GM19463 (cell line): ENCODE measurements at regions not wholly inside any gene's neighbourhood (a gene's known extent, or its start where the extent isn't known, plus 50 kb on each side); places are given as distances from the start of the nearest gene placed in this dataset.

Source experiments
- ATAC-seq: cut with Tn5 transposase; IDR thresholded peaks from one replicate; pipeline ENCODE4 v1.9.1; 2021; ENCODE audit warnings: mild to moderate bottlenecking, moderate library complexity; ENCODE audit not compliant: unreplicated experiment

DNA sequence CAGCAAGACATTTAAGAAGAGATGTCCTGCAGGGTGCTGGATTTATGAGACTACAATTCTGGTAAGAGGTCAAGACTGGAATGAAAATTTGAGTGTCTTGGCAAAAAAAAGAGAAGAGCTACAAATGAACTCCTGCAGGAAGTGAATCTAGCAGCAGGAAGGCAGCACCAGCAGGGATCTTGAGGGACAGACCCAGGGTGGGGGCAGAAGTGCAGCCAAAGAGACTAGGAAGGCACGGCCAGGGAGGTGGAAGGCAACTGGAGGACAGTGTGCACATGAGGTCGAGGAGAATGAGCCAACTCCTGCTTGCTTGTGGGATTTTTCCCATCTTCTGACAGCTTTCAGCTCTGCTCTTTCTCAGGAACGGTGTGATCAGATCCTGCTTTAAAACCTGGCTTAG is 263.2 kb downstream of the BUD13 start:
- no peak for ATAC-seq

DNA sequence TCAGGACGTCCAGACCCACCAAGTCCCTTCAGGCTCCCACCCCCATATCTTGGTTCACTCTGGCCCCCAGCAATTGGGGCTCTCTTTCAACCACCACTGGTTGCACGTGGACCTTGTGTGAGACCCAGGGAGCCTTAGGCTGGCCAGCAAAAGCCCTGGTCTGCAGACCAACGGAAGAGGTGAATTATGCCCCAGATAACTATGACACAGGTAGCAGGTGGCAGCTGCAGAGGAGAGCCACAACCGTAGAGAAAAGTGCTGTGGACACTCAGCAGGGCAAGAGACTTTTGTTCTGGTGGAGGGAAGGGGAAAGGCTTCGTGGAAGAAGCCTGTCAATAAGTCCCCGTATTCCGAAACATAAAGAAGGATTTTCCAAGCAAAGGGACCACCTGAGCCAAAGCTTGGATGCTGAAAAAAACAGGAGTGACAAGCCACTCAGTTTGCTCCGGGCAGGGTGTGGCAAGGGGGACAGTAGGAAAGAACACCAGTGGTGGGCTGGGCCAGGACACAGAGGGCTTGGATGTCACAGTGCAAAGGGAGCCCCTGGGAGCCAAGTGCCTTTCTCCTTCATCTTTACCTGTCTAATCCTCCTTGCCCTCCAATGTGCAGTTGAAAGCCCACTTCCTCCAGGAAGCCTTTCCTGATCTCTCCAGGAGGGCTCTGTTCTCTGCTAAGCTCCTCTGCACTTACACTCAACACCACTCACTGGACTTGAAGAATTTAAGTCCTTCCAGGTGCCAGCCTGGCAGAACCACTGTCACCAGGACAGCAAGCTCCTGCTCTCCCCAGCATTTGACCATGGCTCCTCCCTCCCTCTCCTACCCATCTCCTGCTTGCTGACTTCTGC is 264.7 kb downstream of the BUD13 start:
- no peak for ATAC-seq

DNA sequence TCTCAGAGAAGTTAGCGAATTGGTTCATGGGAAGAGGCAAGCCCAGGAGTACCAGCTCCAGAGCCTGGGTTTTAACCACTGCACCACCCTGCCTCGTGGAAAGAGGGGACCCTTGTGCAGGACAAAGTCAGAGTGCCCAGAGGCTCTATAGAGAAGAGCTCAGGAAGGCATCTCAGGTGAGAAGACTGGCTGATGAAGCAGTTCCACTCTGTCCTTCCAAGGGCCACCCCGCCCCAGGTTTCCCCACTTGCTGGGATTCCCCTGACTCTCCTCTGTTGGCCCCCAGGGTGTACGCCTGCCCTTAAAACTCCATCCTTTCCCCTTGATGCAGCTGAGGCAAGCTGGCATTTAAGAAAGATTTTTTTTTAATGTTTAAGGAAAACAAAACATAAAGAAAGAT is 265.8 kb downstream of the BUD13 start:
- no peak for ATAC-seq

DNA sequence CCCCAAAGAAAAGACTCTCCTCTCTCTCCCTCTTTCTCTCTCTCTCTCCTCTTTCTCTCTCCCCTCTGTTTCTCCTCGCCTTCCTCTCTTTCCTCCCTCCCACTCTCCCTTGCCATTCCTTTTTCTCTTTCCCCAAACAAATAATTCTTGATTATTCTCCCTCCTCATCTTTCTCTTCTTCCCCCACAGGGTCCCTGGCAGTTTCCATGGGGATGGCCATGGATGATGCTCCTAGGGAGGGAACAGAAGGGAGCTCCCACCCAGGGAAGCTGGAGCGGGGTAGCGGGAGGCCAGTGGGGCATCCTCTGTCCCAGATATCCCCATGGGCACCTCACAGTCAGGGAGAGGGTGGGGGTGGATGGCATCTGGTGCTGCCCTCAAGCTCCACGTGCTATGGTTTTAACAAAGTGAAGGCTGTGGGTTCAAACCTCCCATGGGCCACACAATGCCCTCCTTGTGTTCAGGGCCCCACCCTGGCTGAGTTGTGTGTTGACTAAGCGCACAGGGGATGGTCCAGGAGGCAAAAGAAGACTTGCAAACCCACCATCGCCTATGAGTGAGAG is 266.4 kb downstream of the BUD13 start:
- ATAC-seq = no peak

DNA sequence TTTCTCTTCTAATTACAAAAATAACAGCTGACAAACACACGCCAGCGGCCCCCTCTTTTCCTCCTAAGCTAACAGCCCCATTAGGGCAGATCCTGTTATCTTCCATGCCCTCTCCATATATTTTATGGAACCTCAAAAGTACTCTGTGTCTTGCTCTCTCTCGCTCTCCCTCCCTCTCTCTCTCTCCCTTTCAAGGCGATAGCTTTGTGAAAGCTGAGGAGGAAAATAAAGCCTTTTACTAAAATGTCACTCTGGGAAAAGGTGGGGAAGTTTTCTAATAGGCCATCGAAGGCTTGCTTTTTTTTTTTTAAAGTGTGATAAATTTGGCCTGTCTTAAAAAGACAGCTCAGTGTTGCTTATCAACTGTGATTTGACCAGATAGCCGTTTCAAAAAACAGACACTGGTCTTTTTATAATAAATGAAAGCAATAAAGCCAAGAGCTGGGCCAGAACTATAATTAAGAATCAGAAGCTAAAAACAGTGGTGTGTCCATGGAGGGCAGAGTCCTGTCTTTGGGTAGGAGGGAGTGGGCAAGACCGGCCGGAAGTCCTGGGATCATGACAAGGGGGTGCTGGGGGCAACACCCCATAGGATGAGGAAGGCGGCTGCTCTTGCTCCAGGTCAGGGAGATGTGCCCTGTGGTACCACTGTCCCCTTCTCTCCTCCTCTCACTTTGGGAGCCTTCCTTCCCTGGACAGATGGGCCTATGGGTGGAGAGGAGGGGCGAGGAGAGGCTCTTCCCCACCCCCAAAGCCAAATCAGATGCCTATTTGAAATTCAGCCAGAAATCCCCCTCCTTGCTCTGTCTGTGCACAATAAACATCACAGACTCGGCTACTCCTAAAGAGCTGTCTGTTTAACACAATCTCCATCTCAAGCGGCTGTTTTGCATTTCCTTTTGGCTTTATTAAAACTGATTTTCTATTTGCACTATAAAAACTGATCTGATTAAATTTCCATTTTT is 267.2 kb downstream of the BUD13 start:
- ATAC-seq = no peak

DNA sequence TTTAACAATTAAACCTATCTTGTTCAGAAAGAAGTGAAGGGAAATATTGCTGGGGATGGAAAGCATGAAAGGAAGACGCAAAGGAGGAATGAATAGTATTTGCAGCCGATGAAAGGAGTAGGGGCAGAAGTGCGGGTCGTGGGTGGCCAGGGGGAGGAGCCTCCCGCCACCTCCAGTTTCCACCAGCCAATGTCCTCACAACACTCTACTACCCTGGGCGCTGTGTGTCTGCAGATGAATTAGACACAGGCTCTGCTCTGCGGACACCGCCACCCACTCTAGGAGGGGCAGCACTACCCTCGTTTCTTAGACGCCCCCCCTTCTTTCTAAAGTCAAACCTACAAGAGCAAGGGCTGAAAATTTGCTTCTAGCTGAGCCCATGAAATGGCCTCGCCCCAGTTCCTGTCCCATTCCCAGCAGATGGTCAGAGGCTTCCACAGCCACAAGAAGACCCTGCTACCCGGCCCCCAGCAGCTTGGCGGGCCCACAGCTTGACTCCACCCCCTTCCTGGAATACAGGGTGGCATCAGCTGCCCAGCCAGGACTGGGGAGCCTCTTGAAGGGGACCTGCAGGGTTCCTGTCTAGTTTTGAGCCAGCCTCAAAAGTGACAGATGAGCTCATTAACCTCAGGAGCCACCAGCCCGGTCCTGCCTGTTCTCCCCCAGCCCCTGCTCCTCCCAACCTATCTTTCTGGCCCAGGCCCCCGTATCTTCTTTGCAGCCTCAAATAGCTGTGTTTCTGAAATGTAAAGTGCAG is 268.1 kb downstream of the BUD13 start:
- ATAC-seq = no peak

DNA sequence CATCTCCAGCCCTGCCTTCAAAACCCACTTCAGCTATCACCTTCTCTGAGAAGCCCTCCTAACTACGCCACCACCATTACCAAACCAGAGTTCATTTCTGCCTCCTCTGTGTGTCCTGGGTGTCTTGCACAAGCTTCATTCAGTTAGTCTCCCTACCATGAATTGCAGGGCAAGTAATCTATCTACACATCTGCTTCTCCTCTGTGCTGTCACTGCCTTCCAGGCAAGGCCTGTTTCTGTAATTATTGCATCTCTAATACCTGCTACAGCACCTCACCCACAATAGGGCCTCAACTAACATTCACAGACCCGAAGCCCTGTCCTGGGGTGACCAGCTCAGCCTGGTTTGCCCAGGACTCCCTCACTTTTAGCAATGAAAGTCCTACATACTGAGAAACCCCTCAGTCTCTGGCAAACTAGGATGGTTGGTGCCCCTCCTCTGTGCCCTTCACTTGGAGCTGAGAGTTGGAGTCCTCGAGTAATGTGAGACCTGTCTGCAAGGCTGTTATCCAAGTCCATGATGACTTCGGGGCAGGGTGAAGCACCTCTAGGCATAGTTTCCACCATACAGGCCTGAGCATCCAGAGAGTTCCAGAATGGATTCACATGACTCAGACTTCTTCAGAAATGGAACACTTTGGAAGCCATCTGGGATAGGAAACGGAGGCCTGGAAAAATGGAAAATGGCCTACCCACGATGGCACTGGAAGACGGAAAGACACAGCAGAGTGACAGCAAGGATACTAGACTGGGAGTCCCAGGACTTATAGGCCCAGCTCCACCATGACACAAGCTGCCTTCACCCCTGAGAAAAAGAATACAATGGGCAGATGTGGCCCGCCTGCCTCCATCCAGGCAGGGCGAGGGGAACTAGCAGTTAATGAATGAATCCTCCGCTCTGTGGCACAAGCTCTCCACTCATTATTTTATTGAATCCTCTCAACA is 269.3 kb downstream of the BUD13 start:
- ATAC-seq = no peak

DNA sequence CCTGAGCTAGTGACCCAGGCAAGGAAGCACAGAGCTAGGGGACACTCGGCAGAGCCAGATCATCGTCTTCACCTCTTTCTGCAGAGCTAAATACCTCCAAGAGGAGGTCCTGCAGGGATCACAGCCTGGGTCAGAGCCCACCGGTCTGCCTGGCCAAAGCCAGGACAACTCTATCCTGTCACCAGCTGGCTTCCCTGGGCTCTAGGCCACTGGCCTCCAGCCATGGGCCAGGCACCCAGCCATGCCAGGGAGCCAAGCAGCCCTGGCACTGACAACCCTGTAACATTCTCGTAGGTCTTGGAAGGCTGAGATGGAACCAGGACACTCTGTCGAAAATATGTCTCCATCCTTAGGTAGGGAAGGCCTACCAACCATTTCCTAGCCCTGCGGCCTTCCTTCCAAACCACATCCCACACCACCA is 270.1 kb downstream of the BUD13 start:
- no peak for ATAC-seq

DNA sequence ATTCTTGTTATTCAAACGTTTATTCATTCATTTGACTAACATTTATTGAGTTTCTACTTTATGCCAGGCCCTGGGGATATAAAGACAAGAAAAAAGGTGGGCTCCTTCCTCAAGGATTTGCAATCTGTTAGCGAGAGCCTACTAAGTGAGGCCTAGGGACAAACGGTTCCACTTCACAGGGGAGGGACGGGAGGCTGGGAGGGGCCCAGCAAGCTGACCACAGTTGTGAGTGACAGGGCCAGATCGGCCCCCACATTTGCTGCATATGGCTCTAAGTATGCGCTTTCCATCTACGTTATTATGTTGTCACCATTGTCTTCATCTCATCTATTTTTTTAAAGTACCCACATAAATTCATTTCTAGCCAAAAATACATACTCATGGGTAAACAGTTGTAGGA is 271.1 kb downstream of the BUD13 start:
- no peak for ATAC-seq

DNA sequence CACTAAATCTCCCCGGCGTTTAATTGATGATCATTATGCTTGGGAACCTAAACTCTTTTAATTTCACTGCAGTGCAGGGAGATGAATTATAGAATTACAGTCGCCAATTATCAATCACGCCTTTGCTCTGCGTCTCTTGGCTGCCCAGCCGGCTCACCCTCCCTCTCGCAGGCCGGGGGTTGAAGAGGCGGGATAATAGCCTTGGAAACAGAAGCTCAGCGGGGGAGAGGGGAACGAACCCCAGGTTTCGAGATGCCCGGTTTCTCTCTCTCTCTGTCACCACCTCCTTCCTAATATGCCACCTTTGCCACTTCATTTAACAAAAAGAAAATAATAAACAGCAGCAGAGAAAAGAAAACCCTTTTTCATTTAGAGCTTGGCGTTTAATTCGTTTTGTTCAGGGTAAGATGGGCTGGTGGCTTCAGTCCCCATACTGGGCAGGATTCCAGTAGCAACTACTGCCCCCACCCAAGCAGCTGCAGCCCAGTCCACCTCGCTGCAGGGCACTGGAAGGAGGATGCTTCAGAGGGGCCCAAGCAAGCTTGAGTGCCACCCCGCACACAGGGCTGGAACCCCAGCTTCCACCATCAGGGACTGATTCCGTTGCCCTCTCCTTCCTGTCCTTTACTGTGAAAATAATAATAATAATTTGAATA is 271.7 kb downstream of the BUD13 start:
- no peak for ATAC-seq

DNA sequence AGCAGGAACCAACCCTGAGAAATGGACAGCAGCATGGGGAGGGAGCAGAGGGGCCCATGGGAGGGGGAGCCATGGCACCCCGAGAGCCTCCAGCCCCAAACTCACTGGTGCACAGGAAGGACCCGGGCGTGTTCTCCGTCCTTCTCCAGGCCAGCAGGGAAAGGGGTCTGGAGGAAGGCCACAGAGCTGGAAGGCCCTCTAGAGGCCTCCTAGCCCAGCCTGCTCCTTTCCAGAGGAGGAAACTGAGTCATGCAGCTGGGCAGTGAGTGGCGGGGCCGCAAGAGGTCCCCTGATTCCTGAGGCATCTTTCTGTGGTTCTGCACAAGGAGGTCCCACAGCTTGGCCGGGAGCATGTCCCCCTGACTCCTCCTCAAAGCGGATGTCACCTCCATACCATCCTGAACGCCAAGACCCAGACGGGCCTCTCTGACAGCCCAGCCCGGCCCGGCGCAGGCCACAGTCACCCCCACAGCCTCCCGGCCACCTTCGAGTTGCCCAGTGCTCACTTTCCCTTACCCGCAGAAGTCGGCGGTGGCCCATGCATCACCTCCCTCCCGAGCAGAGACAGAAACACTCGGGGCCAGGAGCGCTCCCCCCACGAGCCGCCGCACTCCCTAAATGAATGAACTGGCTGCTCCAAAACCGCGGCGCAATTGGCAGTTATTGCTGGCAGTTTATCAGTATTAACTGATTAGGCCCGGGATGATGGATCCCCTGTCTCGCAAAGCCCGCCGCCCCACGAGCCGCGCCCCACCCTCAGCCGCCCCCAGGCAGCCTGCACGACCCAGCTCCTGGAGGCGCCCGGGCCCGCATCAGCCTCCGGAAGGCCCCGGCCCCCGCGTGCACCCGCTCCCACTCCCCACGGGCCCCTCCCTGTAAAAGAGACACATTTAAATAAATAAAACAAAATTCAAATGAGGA is 272.5 kb downstream of the BUD13 start:
- no peak for ATAC-seq

DNA sequence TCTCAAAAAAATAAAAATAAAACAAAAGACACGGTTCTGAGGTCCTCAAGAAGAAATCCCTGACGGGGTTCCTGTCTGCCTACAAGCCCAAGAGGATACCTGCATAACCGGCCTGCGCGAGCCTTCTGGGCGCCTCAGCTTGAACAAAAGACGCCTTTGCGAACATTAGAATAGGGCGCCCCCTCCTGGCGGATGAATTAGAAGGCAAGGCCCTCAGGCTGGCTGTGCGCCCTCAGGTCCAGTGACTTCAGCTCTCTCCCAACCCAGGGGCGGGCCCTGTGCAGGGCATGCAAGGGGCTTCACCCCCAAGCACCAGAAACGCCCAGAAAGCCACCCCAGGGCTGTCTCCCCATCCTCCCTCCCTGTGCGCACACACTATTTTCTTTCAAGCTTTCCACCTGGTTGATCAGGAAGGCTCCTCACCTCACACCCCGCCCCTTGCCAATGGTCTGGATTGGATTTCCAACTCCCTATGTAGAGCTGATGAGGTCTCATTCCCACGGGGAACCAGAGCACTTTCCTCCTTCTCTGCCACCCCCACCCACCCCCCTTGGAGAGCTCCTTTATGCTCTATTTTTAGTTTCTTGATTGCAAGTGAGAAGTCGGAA is 273.3 kb downstream of the BUD13 start:
- ATAC-seq = no peak

DNA sequence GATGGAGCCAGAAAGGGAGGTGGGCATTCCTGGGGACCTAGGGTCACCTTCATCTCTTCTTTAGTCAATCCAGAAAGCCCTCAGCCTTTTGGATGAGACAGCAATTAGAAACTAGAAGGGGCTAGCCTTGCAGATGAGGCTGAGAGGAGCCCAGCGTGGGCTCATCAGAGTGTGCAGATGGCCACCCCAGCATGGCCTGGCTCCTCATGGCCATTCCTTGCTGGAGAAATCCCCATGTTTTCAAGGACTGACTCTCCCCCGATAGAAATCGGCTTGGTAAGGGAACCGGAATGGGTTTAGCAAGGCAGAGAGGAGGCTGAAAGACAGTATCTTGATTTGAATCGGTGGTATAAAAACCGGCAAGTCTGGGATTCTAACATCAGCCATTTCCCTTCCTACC is 274.6 kb downstream of the BUD13 start:
- ATAC-seq = no peak

DNA sequence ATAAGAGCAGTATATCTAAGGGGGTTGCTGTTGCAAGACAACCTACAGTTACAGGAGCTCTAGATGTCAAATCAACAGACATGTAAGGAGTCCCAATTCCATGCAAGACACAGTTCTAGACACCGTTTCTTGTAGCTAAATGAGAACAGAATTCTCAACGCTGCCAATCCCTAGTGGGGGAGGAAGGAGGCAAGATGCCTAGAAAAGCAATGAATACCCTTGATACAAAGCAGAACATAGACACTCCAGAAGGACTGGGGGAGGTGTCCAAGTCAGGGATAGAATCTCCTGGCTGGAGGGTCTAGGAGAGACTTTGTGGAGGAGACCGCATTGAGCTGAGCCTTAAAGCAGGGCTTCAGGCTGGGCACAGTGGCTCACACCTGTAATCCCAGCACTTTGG is 280.2 kb downstream of the BUD13 start:
- no peak for ATAC-seq

DNA sequence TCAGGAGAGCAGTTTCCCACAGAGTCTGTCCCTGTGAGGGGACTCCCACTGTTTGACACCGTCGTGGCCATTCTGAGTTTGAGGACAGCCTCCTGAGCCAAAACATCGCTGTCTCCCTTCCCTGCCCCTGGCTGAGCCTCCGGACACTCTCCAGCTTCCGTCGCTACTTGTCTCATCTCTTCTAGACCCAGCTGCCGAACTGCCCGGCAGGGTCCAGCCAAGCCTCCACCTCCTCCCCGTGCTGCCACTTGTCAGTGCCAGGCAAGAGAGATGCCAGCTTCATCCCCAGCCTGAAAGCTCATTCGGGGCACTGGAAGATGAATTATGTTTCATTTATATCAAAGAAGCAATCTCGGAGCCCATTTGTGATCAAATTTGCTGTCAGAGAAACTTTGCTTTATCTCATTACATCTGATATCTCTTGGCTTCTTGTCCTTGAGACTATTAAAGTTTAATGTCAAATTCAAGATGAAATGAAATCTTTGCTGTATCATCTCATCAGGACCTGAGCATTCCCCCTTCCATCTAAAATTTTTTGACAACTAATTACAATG is 283.9 kb downstream of the BUD13 start:
- no peak for ATAC-seq

DNA sequence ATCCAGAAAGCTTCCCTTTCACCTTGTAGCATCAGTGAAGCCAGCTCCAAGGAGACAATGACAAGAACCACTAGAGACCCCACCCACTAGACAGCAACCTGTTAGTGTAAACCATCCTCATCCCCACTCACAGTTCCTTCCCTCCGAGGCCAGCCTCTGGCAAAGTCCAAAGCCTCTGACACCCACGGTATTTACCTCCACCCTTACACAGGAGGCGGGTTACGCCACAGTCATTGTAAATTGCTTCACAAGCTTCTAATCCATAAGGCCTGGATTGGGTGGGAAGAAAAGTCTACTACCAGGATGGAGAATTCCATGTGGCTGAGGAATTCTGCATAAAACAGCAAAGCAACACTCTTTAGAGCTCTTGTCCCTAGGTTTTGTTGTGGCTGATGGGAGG is 287.4 kb downstream of the BUD13 start:
- no peak for ATAC-seq

DNA sequence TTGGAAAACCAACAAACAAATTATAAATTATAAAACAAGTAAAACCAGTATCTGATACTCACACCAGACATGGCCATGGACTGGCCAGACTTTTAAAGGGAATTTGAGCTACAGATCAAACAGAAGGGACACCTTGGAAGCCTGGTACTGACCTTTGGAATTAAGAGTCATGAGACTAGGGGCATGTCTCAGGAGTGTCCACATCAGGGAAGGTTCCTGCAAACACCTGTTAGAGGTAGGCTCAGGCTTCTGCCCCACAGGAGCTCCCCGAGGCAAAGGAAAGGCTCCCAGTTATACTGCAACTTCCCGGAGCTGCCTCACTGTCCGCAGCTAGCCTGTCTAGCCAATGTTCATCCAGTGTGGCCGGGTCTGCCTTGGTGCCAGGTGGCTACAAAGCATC is 290.1 kb downstream of the BUD13 start:
- ATAC-seq = no peak
